ENCODE measurements at regions not wholly inside any gene's neighbourhood (a gene's known extent, or its start where the extent isn't known, plus 50 kb on each side); places are given as distances from the start of the nearest gene placed in this dataset.

GRCh38 chr5:135251093-135251492 is 147.9 kb downstream of the MACROH2A1 start:
- Histone ChIP-seq H3K9ac (no peak overlapping the region), H3K4me2 (no peak overlapping the region), H3K36me3 (ENCODE audit: insufficient read depth) (no peaks in the 10 kb centered on the region), H2AFZ (ENCODE audit: low read depth) (no peak overlapping the region), H3K4me3 (IDR thresholded peaks at IDR 0.05; ENCODE audit: insufficient read depth, low read depth, low read length) (no peak overlapping the region), H3K4me1 (ENCODE audit: low read depth, poor library complexity, severe bottlenecking) (no peaks in the 10 kb centered on the region), H3K27me3 (ENCODE audit: insufficient read depth, low read depth) (no peaks in the 10 kb centered on the region), H3K79me2 (ENCODE audit: insufficient read depth, low read depth) (no peaks in the 10 kb centered on the region), H3K27ac (no peak overlapping the region), H4K20me1 (ENCODE audit: insufficient read depth) (no peaks in the 10 kb centered on the region)
- TF ChIP-seq, protein P1, sequence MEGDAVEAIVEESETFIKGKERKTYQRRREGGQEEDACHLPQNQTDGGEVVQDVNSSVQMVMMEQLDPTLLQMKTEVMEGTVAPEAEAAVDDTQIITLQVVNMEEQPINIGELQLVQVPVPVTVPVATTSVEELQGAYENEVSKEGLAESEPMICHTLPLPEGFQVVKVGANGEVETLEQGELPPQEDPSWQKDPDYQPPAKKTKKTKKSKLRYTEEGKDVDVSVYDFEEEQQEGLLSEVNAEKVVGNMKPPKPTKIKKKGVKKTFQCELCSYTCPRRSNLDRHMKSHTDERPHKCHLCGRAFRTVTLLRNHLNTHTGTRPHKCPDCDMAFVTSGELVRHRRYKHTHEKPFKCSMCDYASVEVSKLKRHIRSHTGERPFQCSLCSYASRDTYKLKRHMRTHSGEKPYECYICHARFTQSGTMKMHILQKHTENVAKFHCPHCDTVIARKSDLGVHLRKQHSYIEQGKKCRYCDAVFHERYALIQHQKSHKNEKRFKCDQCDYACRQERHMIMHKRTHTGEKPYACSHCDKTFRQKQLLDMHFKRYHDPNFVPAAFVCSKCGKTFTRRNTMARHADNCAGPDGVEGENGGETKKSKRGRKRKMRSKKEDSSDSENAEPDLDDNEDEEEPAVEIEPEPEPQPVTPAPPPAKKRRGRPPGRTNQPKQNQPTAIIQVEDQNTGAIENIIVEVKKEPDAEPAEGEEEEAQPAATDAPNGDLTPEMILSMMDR (conservative IDR thresholded peaks at IDR 0.05; ENCODE audit: low read depth, low read length), result no peak

- no peak overlapping the region for H2AFZ ChIP-seq (ENCODE audit: low read depth)
- no peaks in the 10 kb centered on the region for H3K27me3 ChIP-seq (ENCODE audit: insufficient read depth, low read depth)
- H3K27ac ChIP-seq, result no peak overlapping the region
- no peaks in the 10 kb centered on the region for H3K36me3 ChIP-seq (ENCODE audit: insufficient read depth)
- H3K4me3 ChIP-seq (IDR thresholded peaks at IDR 0.05; ENCODE audit: insufficient read depth, low read depth, low read length), result no peak overlapping the region
- TF ChIP-seq, protein P1 (conservative IDR thresholded peaks at IDR 0.05; ENCODE audit: low read depth, low read length), result no peak
- no peaks in the 10 kb centered on the region for H3K79me2 ChIP-seq (ENCODE audit: insufficient read depth, low read depth)
- H4K20me1 ChIP-seq (ENCODE audit: insufficient read depth), result no peaks in the 10 kb centered on the region
- H3K4me2 ChIP-seq, result no peak overlapping the region
- no peak overlapping the region for H3K9ac ChIP-seq
- H3K4me1 ChIP-seq (ENCODE audit: low read depth, poor library complexity, severe bottlenecking), result no peaks in the 10 kb centered on the region
These were observed 148.4 kb downstream of the MACROH2A1 start for GRCh38 chr5:135250671-135251070.

DNA sequence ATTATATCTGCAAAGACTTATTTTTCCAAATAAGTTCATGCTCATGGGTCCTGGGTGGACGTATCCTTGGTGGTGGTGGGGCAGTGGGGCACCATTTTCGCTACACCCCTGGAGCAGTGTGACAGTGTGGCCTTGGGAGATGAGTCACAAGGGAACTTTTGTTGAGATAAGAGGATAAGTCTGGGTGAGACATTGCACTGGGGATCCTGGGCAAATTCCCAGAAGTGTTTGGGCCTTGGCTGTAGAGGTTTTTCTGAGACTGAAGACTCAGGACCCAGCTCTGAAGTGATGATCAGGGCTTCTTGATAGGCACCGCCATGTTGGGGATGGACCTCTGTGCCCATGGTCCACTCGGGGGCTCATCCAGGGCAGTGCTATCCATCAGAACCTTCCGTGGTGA is 149.4 kb downstream of the MACROH2A1 start:
- no peak overlapping the region for H2AFZ ChIP-seq (ENCODE audit: low read depth)
- H3K9ac ChIP-seq, result no peak overlapping the region
- no peaks in the 10 kb centered on the region for H3K36me3 ChIP-seq (ENCODE audit: insufficient read depth)
- TF ChIP-seq, protein P1 (conservative IDR thresholded peaks at IDR 0.05; ENCODE audit: low read depth, low read length), result no peak
- H3K27ac ChIP-seq, result no peak overlapping the region
- no peaks in the 10 kb centered on the region for H3K79me2 ChIP-seq (ENCODE audit: insufficient read depth, low read depth)
- H3K4me2 ChIP-seq, result no peak overlapping the region
- no peaks in the 10 kb centered on the region for H3K4me1 ChIP-seq (ENCODE audit: low read depth, poor library complexity, severe bottlenecking)
- H3K4me3 ChIP-seq (IDR thresholded peaks at IDR 0.05; ENCODE audit: insufficient read depth, low read depth, low read length), result no peak overlapping the region
- H4K20me1 ChIP-seq (ENCODE audit: insufficient read depth), result no peaks in the 10 kb centered on the region
- no peaks in the 10 kb centered on the region for H3K27me3 ChIP-seq (ENCODE audit: insufficient read depth, low read depth)

- TF ChIP-seq, protein P1 (conservative IDR thresholded peaks at IDR 0.05; ENCODE audit: low read depth, low read length), result no peak
These were observed 150.2 kb downstream of the MACROH2A1 start for GRCh38 chr5:135248801-135249231.

More at GRCh38 chr5:135248801-135249231, 150.2 kb downstream of the MACROH2A1 start:
- Histone ChIP-seq H3K27ac (no peak overlapping the region), H3K4me3 (IDR thresholded peaks at IDR 0.05; ENCODE audit: insufficient read depth, low read depth, low read length) (no peak overlapping the region), H3K4me2 (no peak overlapping the region), H3K79me2 (ENCODE audit: insufficient read depth, low read depth) (no peaks in the 10 kb centered on the region), H2AFZ (ENCODE audit: low read depth) (no peak overlapping the region), H3K27me3 (ENCODE audit: insufficient read depth, low read depth) (no peaks in the 10 kb centered on the region), H3K9ac (no peak overlapping the region), H3K36me3 (ENCODE audit: insufficient read depth) (no peaks in the 10 kb centered on the region), H4K20me1 (ENCODE audit: insufficient read depth) (no peaks in the 10 kb centered on the region), H3K4me1 (ENCODE audit: low read depth, poor library complexity, severe bottlenecking) (no peaks in the 10 kb centered on the region)
